G401 (cell line): ENCODE measurements at regions not wholly inside any gene's neighbourhood (a gene's known extent, or its start where the extent isn't known, plus 50 kb on each side); places are given as distances from the start of the nearest gene placed in this dataset.
"Not testable (repeated sequence)": the region's sequence is repeated elsewhere in the genome, so short reads cannot be mapped to it uniquely, and the experiment has no call there.

ENCODE experiments used
- DNase-seq: peaks from one replicate; pipeline ENCODE4 v3.0.0-alpha.2; 2015; ENCODE audit warnings: low spot score
- in situ Hi-C: cut with HindIII; loops from 2 replicates; pipeline ENCODE4 v1.10.0; 2016; ENCODE audit warnings: low sequenced_read_pairs, mixed read lengths

DNA sequence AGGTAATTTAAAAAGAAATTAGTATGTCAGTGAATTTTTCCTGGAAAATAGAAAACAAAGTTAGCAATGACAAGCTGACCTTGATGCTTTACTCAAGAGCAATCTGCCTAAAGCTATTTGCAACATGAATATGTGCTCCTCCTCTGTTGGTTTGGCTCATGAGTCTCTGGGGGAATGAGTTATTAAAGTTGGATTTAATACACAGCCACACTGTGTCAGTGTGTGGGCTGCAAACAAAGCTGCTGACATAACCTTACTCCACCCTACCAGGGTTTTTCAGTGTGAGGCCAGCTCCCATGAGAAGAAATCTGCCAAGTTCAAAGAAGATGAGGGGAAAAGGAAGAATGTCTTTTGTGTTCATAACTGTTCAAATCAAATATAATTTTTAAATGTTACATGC, 280.5 kb downstream of the TLL1 start:
- DNase-seq = no peak
- in situ Hi-C loops = no loop called here

GRCh38 chr4:166162327-166162726, 289.3 kb downstream of the TLL1 start:
- in situ Hi-C loops = no loop called here
- no peak for DNase-seq

- DNase-seq = peak; percentile 88
- in situ Hi-C loops = no loop called here
Measured at GRCh38 chr4:166165829-166166420, 292.9 kb downstream of the TLL1 start.

- no peak for DNase-seq
- in situ Hi-C loops = no loop called here
Measured at GRCh38 chr4:166169111-166169510, 296.1 kb downstream of the TLL1 start.

DNA sequence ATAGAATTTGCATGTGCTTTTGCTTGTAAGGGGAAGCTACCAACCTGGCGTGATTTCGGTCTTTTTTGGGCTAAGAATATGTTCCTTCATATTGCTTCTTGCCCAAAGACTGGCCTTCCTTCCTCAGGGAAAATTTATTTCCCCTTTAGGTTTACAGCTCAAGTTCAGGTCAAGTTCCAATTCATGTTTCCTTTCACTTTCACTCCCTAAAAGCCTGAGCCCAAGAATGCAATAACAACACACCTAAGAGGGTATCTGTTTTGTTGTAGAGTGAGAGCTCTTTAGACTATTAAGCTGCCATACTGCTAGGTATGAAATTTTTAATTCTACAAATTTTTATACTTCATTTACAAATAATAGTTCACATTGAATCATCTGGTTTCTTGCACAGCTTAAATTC, 299.6 kb downstream of the TLL1 start:
- no peak for DNase-seq
- in situ Hi-C loops = no loop called here

- DNase-seq = no peak
- in situ Hi-C loops = no loop called here
Measured at GRCh38 chr4:166174717-166175490, 301.9 kb downstream of the TLL1 start.

GRCh38 chr4:166182145-166182544, 309.1 kb downstream of the TLL1 start:
- in situ Hi-C loops = no loop called here
- no peak for DNase-seq

GRCh38 chr4:166195101-166195500, 322.1 kb downstream of the TLL1 start:
- no peak for DNase-seq
- in situ Hi-C loops = no loop called here

- DNase-seq = no peak
- in situ Hi-C loops = no loop called here
Measured at GRCh38 chr4:166197166-166197565, 324.1 kb downstream of the TLL1 start.

DNA sequence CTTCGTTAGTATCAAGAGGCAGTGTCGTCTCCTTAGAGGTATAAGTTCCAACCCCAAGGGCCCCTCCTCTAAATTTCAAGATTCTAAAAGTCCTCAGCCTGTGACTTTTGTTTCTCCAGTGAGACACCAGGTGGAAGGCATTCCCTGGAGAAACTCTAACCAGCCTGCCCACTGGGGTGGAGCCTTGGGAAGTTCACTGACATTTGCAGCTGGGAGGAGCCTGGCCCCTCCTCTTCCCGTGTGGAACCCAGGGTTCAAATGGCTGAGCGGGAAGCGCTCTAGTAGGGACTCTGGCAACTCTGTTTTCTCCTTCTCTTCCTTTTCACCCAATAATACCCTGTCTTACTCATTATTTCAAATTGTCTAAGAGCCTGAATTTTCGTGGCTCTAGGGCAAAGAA, 325.0 kb downstream of the TLL1 start:
- in situ Hi-C loops = no loop called here
- no peak for DNase-seq

DNA sequence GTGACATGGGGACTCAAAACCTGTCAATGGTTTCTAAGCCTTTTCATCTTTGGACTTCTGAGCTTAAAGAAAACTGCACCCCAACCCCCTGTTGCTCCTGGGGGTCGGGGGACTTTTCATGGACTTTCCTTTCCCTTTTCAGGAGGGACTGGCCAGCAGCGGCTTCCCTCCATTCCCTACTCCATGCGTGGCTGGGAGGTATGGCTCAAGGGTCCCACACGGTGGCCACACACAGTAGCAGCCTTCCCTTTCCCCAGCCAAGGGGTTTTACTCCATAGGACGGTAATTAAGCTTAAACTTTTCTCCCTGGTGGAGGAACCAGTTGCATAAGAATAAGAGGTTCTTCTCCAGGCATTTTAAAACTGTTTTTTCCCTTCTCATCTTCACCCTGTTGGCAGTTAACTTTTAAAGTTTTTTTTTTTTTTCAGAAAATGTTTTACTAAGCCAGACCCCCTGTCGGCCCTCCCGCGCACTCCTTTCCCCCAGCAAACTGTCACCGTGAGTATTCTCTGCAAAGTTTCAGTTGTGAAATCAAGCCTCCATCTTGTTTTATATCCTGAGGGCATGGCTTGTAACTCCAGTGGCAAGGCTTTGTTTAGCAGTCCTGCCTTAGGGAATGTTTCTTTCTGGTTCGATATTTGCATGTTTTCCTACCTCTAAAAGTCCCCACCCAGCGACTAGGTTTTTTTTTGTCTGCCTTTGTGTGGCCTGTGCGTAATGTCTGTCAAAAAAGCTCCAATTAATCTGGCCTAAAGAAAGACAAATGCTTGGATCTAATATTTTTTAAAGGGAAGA, 325.7 kb downstream of the TLL1 start:
- no peak for DNase-seq

DNA sequence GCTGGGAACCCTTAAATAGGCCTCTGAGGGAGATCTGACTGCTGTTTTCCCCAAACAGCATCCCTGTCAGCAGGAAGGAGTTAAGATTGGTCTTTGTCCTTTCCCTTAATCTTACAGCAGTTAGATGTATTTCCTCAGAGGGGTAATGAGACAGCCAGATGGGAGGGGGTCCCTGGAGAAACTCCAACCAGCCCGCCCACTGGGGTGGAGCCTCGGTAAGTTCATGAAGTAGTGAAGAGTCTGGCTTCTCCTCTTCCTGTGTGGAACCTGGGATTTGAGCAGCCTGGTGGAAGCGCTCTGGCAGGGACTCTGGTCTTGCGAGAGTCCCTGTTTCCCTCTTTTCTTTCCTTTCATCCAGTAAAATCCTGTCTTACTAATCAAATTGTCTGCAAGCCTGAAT, 330.0 kb downstream of the TLL1 start:
- in situ Hi-C loops = no loop called here
- DNase-seq = no peak

More for the DNA sequence above, 325.7 kb downstream of the TLL1 start:
- in situ Hi-C loops = no loop called here

- DNase-seq, in situ Hi-C loops: not testable (repeated sequence)
Measured at GRCh38 chr4:166212326-166212725, 339.3 kb downstream of the TLL1 start.

GRCh38 chr4:166222271-166222670, 349.2 kb downstream of the TLL1 start:
- in situ Hi-C loops = no loop called here

DNA sequence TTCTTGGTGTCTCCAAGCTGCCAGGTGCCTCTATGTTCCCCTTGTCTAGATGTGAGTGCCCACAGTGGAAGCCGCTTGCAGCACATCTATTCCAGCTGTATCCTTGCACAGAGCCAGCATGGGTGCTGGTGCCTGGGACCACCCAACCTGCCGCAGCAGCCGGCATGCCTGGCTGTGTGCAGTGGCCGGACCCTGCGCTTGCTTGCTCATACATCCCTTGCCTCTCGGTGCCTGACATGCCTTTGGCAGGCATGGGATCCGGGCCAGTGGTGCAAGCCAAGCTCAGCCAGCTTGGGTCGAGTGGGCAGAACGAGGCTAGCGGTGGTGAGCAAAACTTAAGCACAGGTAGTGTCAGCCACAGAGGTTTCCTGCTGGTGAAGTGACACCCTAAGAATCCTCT, 355.1 kb downstream of the TLL1 start:
- in situ Hi-C loops = no loop called here
- no peak for DNase-seq

More at GRCh38 chr4:166222271-166222670, 349.2 kb downstream of the TLL1 start:
- no peak for DNase-seq

GRCh38 chr4:166229799-166230198, 356.8 kb downstream of the TLL1 start:
- in situ Hi-C loops = no loop called here
- DNase-seq = no peak

DNA sequence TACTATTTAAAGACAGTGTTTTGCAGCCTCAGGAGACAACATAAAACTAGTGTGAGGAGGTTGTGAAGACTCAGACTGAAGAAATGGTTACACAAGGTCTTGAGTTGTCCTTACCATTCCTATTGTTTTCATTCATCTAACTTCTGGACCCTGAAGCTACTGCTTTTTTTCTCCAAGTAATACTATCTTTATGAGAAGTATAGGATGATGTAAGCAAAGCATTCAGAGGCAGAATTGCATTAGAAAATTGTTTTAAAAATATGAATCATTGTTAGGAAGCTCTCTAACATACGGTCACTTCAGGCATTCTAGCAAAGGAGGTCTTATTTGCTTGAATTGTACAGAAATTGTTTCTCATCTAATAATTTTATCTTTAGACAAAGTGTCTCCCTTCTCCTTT, 357.8 kb downstream of the TLL1 start:
- no peak for DNase-seq
- in situ Hi-C loops = no loop called here

DNA sequence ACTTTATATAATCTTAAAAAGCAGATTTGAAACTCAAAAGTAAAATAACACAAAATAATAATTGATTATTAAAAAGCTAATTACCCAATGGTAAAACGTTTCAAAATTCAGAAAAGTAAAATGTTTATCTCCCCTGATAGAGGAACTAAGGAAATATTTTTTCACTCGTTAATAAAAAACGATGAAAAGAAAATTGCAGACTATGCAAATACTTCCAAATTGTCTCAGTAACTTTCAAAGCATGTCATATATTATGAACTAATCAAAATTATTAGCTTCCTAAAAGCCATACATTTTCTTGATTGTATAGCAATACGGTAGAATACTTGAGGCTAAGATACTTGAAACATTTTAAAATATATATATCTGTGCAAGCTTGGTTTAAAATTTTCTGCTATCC, 366.3 kb downstream of the TLL1 start:
- in situ Hi-C loops = no loop called here
- no peak for DNase-seq

DNA sequence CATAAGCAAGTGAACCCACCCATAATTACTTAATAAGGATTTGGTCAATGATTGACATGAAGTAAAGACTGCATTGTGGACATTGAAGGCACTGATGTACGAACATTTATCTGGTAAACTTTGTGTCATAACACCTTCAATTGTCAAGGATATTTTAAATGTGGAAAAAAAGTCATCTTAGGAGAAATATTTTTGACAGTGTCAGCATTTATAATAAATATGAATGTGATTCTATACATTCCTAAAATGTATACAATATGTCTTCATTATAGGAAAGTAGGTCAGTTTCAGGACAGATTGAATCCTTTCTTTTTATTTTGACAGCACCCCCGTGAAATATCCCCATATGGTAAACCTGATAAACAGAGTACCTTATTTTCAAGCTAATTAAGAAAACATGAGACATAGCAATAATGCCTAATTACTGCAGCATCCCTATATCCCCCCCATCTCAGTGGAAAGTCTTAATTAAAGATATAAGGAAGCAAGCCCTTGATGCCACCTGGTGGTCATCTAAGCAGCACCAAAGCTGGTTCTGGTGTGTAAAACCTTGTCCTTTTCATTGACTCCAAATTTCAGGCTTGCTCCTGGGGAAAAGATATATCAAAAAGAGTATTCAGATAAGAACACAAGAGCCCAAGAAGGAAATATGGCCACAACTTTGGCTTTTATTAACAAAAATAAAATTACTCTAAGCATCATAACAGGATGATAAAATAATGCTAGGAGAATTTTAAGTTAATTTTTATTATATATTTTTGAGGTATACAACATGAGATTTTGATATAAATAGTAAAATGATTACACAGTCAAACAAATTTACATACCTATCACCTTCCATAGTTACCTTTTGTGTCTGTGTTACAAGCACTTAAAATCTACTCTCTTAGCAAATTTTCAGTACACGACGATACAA, 379.7 kb downstream of the TLL1 start:
- peak; percentile 42 for DNase-seq
- in situ Hi-C loops = no loop called here
